PC-9 (cell line): ENCODE measurements at regions not wholly inside any gene's neighbourhood (a gene's known extent, or its start where the extent isn't known, plus 50 kb on each side); places are given as distances from the start of the nearest gene placed in this dataset.

Experiments
- BruUV-seq: library from RNA; stranded (reverse); fragments of 400-500 nt; replicated peaks from 2 replicates; lab custom pipeline; 2021; lab: Mats Ljungman, UMichigan
- CTCF ChIA-PET: fragments of 300-600 bp; sonication (Branson Sonifier 250); formaldehyde crosslinking; loops from one replicate; lab custom pipeline; 2022; ENCODE audit warnings: antibody characterized with exemption; lab: Charles Lee
- POLR2A ChIA-PET: fragments of 300-600 bp; sonication (Branson Sonifier 250); formaldehyde crosslinking; loops from one replicate; lab custom pipeline; 2022; ENCODE audit warnings: antibody characterized with exemption; ENCODE audit not compliant: unreplicated experiment; lab: Charles Lee
- DNase-seq, 2 experiments: peaks; one replicate each; pipeline versions ENCODE4 v3.0.0 to v3.0.0-alpha.2; 2015 to 2022; ENCODE audit warnings: mixed read lengths in 1 of 2
- H2AFZ ChIP-seq: fragments of 200-600 bp; sonication (generic); 2 replicates; pipeline ENCODE4 v1.8.1; 2017; ENCODE audit warnings: antibody characterized with exemption
- H3F3A ChIP-seq: fragments of 200-600 bp; sonication (generic); 2 replicates; pipeline ENCODE4 v1.8.1; 2017; ENCODE audit warnings: antibody characterized with exemption, mild to moderate bottlenecking, low read depth; ENCODE audit not compliant: insufficient read depth
- H3K27ac ChIP-seq: fragments of 200-600 bp; sonication (generic); 2 replicates; pipeline ENCODE4 v1.6.1; 2016; ENCODE audit warnings: mixed run types
- H3K27me3 ChIP-seq: fragments of 200-600 bp; sonication (generic); 2 replicates; pipeline ENCODE4 v1.6.1; 2016; ENCODE audit warnings: low read depth, mixed run types; ENCODE audit not compliant: insufficient read depth
- H3K36me3 ChIP-seq: fragments of 200-600 bp; sonication (generic); 2 replicates; pipeline ENCODE4 v1.6.1; 2016; ENCODE audit warnings: low read depth, mixed run types
- H3K4me1 ChIP-seq: fragments of 200-600 bp; sonication (generic); replicated peaks from 2 replicates; pipeline ENCODE4 v1.6.1; 2016; ENCODE audit warnings: mixed run types; ENCODE audit not compliant: insufficient read depth
- H3K4me2 ChIP-seq: fragments of 200-600 bp; sonication (generic); 2 replicates; pipeline ENCODE4 v1.6.1; 2017; ENCODE audit warnings: mixed run types
- H3K4me3 ChIP-seq: fragments of 200-600 bp; sonication (generic); 2 replicates; pipeline ENCODE4 v1.6.1; 2016; ENCODE audit warnings: mixed run types
- H3K79me2 ChIP-seq: fragments of 200-600 bp; sonication (generic); 2 replicates; pipeline ENCODE4 v1.6.1; 2017; ENCODE audit warnings: low read depth, mixed run types
- H3K9me2 ChIP-seq: fragments of 200-600 bp; sonication (generic); 2 replicates; pipeline ENCODE4 v1.8.1; 2017; ENCODE audit warnings: mild to moderate bottlenecking; ENCODE audit not compliant: insufficient read depth
- H3K9me3 ChIP-seq: fragments of 200-600 bp; sonication (generic); 2 replicates; pipeline ENCODE4 v1.8.1; 2016; ENCODE audit warnings: low read depth; ENCODE audit not compliant: insufficient read depth
- H4K20me1 ChIP-seq: fragments of 200-600 bp; sonication (generic); 2 replicates; pipeline ENCODE4 v1.8.1; 2017; ENCODE audit not compliant: insufficient read depth
- CTCF ChIP-seq: fragments of 200-600 bp; sonication (generic); conservative IDR thresholded peaks from 2 replicates; pipeline ENCODE4 v1.6.1; 2017; ENCODE audit warnings: mixed run types, antibody characterized with exemption, mild to moderate bottlenecking, moderate library complexity
- EZH2 ChIP-seq: fragments of 200-600 bp; sonication (generic); IDR thresholded peaks from 2 replicates; pipeline ENCODE4 v1.8.0; 2017; ENCODE audit warnings: antibody characterized with exemption, low read depth
- intact Hi-C: fragments of 100-400 bp; cut with micrococcal nuclease; formaldehyde crosslinking; loops from one replicate; pipeline ENCODE4 v1.10.0; 2022; ENCODE audit not compliant: unreplicated experiment

GRCh38 chr5:18749763-18750162 lies 1115.5 kb downstream of the TAF11L14 start:
- BruUV-seq = no TSS peak
- H3F3A ChIP-seq = peaks cover 4% of the 10 kb centered on the region; the same call in 1 of the 2 replicates
- no peak overlapping the region for H3K27ac ChIP-seq
- H3K9me3 ChIP-seq = no peaks in the 10 kb centered on the region
- intact Hi-C loops = loop anchor here (10.0 kb wide), 2 partner anchors 565 to 785 kb away; no protein-coding TSS in a partner anchor
- peaks cover 7% of the 10 kb centered on the region for H3K4me1 ChIP-seq
- H3K9me2 ChIP-seq = no peaks in the 10 kb centered on the region
- no peak overlapping the region for H2AFZ ChIP-seq
- H3K4me3 ChIP-seq = no peak overlapping the region
- H3K4me2 ChIP-seq = no peak overlapping the region
- CTCF ChIA-PET = no interaction called here
- TF ChIP-seq CTCF (no peak), EZH2 (no peak)
- H3K79me2 ChIP-seq = no peaks in the 10 kb centered on the region
- no peaks in the 10 kb centered on the region for H3K36me3 ChIP-seq
- no peaks in the 10 kb centered on the region for H3K27me3 ChIP-seq
- POLR2A ChIA-PET = no interaction called here
- H4K20me1 ChIP-seq = no peaks in the 10 kb centered on the region
- DNase-seq = no peak

- Histone ChIP-seq H3K36me3 (no peaks in the 10 kb centered on the region), H3K4me1 (no peaks in the 10 kb centered on the region), H2AFZ (no peak overlapping the region), H3K79me2 (no peaks in the 10 kb centered on the region), H3K4me3 (no peak overlapping the region), H3K4me2 (no peak overlapping the region), H3K27me3 (no peaks in the 10 kb centered on the region), H3K9me3 (no peaks in the 10 kb centered on the region), H4K20me1 (no peaks in the 10 kb centered on the region), H3F3A (no peaks in the 10 kb centered on the region), H3K9me2 (no peaks in the 10 kb centered on the region), H3K27ac (no peak overlapping the region)
- TF ChIP-seq EZH2 (no peak), CTCF (no peak)
- ChIA-PET CTCF (no interaction called here), POLR2A (interaction anchor here (0.6 kb wide), 1 partner anchor 39 kb away, joined by 3 read pairs; no protein-coding TSS in a partner anchor)
- no peak for DNase-seq
- BruUV-seq = no TSS peak
- intact Hi-C loops = no loop called here
Observed at GRCh38 chr5:18752317-18752716, 1118.1 kb downstream of the TAF11L14 start.

- no peaks in the 10 kb centered on the region for H3F3A ChIP-seq
- no TSS peak for BruUV-seq
- intact Hi-C loops = no loop called here
- no peaks in the 10 kb centered on the region for H3K79me2 ChIP-seq
- H4K20me1 ChIP-seq = no peaks in the 10 kb centered on the region
- ChIA-PET CTCF (no interaction called here), POLR2A (no interaction called here)
- peak overlapping the region; percentile 59 for H2AFZ ChIP-seq
- H3K27ac ChIP-seq = no peak overlapping the region
- H3K9me3 ChIP-seq = no peaks in the 10 kb centered on the region
- H3K9me2 ChIP-seq = no peaks in the 10 kb centered on the region
- H3K4me1 ChIP-seq = no peaks in the 10 kb centered on the region
- TF ChIP-seq CTCF = no peak
- no peaks in the 10 kb centered on the region for H3K36me3 ChIP-seq
- DNase-seq = no peak
- no peaks in the 10 kb centered on the region for H3K27me3 ChIP-seq
- no peak overlapping the region for H3K4me2 ChIP-seq
- H3K4me3 ChIP-seq = no peak overlapping the region
Observed at GRCh38 chr5:18754201-18754600, 1119.9 kb downstream of the TAF11L14 start.
